ENCODE measurements at regions not wholly inside any gene's neighbourhood (a gene's known extent, or its start where the extent isn't known, plus 50 kb on each side); places are given as distances from the start of the nearest gene placed in this dataset.

DNA sequence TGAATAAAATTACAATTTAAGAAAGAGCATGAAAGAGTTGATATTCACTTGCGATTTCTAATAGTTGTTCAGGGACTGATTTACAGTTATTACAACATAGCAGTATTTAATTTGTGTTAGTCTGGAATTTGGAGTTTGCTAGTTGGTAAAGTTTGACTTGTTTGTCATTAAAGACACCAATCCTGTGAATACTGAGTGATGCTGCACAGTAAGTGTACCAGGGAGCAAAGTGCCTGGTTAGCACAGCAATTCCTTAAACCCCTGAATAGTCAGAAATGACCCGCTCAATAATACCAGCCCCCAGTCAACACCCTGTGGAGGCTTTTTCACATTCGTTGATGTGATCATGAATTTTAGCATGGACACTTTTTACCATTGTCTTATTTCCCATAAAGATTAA lies 122.2 kb upstream of the GC start:
- TF ChIP-seq FOXM1 (IDR thresholded peaks at IDR 0.05; ENCODE audit: borderline replicate concordance) (no peak), BHLHE40 (IDR thresholded peaks at IDR 0.05; ENCODE audit: borderline replicate concordance) (no peak), NFRKB (IDR thresholded peaks at IDR 0.05) (no peak), FOXK2 (IDR thresholded peaks at IDR 0.05) (no peak), SP1 (IDR thresholded peaks at IDR 0.05) (no peak), HDGF (IDR thresholded peaks at IDR 0.05; ENCODE audit: borderline replicate concordance) (no peak), TARDBP (IDR thresholded peaks at IDR 0.05) (no peak), FOXA1 (IDR thresholded peaks at IDR 0.05) (no peak), L3MBTL2 (conservative IDR thresholded peaks at IDR 0.05) (no peak), SUZ12 (IDR thresholded peaks at IDR 0.05) (no peak), ARNT (IDR thresholded peaks at IDR 0.05) (no peak), ELF4 (IDR thresholded peaks at IDR 0.05) (no peak), ZNF384 (IDR thresholded peaks at IDR 0.05) (no peak)
- TF ChIP-seq, protein P1, sequence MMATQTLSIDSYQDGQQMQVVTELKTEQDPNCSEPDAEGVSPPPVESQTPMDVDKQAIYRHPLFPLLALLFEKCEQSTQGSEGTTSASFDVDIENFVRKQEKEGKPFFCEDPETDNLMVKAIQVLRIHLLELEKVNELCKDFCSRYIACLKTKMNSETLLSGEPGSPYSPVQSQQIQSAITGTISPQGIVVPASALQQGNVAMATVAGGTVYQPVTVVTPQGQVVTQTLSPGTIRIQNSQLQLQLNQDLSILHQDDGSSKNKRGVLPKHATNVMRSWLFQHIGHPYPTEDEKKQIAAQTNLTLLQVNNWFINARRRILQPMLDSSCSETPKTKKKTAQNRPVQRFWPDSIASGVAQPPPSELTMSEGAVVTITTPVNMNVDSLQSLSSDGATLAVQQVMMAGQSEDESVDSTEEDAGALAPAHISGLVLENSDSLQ (IDR thresholded peaks at IDR 0.05): no peak

Measured in HEK293T (cell line).